ENCODE measurements at regions not wholly inside any gene's neighbourhood (a gene's known extent, or its start where the extent isn't known, plus 50 kb on each side); places are given as distances from the start of the nearest gene placed in this dataset.

GRCh38 chr6:169854813-169855212 is 103.4 kb downstream of the ERMARD start:
- DNase-seq, result no peak

GRCh38 chr6:169854083-169854725 is 102.8 kb downstream of the ERMARD start:
- no peak for DNase-seq

- no peak for DNase-seq
Observed at GRCh38 chr6:169853196-169854082, 102.0 kb downstream of the ERMARD start.

- DNase-seq, result no peak
Observed at GRCh38 chr6:169852504-169853195, 101.2 kb downstream of the ERMARD start.

- no peak for DNase-seq
Observed at GRCh38 chr6:169851641-169852503, 100.5 kb downstream of the ERMARD start.

- no peak for DNase-seq
Observed at GRCh38 chr6:169850746-169851145, 99.3 kb downstream of the ERMARD start.

GRCh38 chr6:169850154-169850553 is 98.7 kb downstream of the ERMARD start:
- no peak for DNase-seq

GRCh38 chr6:169849396-169849795 is 98.0 kb downstream of the ERMARD start:
- no peak for DNase-seq

- no peak for DNase-seq
Observed at GRCh38 chr6:169848946-169849345, 97.5 kb downstream of the ERMARD start.

GRCh38 chr6:169847901-169848311 is 96.5 kb downstream of the ERMARD start:
- no peak for DNase-seq

GRCh38 chr6:169847141-169847674 is 95.8 kb downstream of the ERMARD start:
- DNase-seq, result no peak

GRCh38 chr6:169846286-169847056 is 95.0 kb downstream of the ERMARD start:
- no peak for DNase-seq

GRCh38 chr6:169845426-169846285 is 94.2 kb downstream of the ERMARD start:
- no peak for DNase-seq

GRCh38 chr6:169844946-169845345 is 93.5 kb downstream of the ERMARD start:
- DNase-seq, result no peak

- DNase-seq, result no peak
Observed at GRCh38 chr6:169843991-169844390, 92.6 kb downstream of the ERMARD start.

GRCh38 chr6:169843110-169843509 is 91.7 kb downstream of the ERMARD start:
- no peak for DNase-seq

- no peak for DNase-seq
Observed at GRCh38 chr6:169841907-169842606, 90.6 kb downstream of the ERMARD start.

GRCh38 chr6:169841251-169841650 is 89.8 kb downstream of the ERMARD start:
- no peak for DNase-seq

- no peak for DNase-seq
Observed at GRCh38 chr6:169839898-169840631, 88.6 kb downstream of the ERMARD start.

All from NCI-H748 treated with DMSO at 0.1 percent for 48 hours (cell line).